HG02678 (cell line): ENCODE measurements at regions not wholly inside any gene's neighbourhood (a gene's known extent, or its start where the extent isn't known, plus 50 kb on each side); places are given as distances from the start of the nearest gene placed in this dataset.
"Not testable (repeated sequence)": the region's sequence is repeated elsewhere in the genome, so short reads cannot be mapped to it uniquely, and the experiment has no call there.

ENCODE experiments used
- ATAC-seq: cut with Tn5 transposase; IDR thresholded peaks from one replicate; pipeline ENCODE4 v1.9.1; 2021; ENCODE audit warnings: mild to moderate bottlenecking, moderate library complexity; ENCODE audit not compliant: unreplicated experiment

DNA sequence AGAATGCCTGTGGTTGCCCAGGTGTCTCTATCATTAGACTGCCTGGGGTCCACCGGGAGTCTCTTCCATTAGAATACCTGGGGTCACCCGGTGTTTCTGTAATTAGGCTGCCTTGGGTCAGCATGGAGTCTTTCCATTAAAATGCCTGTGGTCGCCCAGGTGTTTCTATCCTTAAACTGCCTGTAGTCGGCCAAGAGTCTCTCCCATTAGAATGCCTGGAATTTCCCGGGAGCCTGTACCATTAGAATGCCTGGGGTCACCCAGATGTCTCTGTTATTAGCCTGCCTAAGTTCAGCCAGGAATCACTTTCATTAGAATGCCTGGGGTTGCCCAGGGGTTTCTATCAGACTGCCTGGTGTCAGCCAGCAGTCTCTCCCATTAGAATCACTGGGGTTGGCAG is 1492.8 kb downstream of the UQCRFS1 start:
- no peak for ATAC-seq

DNA sequence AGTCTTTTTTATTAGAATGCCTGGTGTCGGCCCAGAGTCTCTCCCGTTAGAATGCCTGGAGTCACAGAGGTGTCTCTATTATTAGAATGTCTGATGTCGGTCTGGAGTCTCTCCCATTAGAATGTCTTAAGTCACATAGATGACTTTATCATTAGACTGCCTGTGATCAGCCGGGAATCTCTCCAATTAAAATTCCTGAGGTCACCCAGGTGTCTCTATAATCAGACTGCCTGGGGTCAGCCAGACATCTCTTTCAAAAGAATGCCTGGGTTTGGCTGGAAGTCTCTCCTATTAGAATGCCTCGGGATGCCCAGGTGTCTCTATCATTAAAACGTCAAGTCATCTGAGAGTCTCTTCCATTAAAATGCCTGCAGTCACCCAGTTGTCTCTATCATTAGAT is 1493.9 kb downstream of the UQCRFS1 start:
- no peak for ATAC-seq

DNA sequence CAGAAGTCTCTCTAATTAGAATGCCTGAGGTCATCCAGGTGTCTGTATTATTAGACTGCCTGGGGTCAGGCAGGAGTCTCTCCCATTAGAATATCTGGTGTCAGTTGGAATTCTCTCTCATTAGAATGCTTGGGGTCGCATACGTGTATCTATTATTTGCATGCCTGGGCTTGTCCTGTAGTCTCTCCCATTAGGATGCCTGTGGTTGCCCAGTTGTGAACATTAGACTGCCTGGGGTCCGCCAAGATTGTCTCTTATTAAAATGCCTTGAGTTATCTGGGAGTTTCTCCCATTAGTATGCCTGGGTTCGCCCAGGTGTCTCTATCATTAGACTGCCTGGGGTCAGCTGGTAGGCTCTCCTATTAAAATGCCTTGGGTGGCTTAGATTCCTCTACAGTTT is 1494.7 kb downstream of the UQCRFS1 start:
- ATAC-seq: no peak

DNA sequence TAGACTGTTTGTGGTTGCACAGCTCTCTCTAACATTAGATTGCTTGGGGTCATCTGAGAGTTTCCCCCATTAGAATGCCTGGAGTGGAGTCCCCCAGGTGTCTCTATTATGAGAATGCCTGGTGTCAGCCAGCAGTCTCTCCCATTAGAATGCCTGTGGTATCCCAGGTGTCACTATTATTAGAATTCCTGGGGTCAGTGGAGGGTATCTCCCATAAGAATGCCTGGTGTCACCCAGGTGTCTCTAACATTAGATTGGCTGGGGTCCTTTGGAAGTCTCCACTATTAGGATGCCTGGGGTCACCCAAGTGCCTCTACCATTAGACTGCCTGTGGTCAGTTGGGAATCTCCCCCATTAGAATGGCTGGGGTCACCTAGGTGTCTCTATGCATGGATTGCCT is 1495.1 kb downstream of the UQCRFS1 start:
- no peak for ATAC-seq

DNA sequence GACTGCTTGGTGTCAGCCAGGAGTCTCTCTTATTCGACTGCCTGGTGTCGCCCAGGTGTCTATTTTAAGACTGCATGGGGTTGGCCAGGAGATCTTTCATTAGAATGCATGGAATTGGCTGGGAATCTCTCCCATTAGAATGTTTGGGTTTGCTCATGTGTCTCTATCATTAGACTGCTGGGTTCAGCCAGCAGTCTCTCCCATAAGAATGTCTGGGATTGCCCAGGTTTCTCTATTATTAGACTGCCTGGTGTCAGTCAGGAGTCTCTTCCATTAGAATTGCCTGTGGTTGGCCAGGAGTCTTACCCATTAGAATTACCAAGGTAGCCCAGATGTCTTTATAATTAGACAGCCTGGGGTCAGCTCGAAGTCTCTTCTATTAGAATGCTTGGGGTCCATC is 1496.0 kb downstream of the UQCRFS1 start:
- ATAC-seq: no peak

DNA sequence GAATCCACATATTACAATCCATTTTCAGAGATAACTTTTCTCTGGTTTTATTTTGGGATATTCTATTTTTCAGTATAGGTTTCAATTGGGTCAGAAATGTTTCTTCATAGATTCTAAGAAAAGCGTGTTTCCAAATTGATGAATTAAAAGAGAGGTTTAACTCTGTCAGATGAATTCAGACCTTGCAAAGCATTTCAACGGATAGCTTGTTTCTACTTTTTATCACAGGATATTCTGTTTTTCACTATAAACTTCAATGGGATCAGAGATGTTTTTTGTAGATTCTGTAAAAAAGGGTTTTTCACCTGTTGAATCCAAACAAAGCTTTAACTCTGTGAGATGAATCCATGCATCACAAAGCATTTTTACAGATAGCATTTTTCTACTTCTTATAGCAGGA is 1498.1 kb downstream of the UQCRFS1 start:
- ATAC-seq: no peak

DNA sequence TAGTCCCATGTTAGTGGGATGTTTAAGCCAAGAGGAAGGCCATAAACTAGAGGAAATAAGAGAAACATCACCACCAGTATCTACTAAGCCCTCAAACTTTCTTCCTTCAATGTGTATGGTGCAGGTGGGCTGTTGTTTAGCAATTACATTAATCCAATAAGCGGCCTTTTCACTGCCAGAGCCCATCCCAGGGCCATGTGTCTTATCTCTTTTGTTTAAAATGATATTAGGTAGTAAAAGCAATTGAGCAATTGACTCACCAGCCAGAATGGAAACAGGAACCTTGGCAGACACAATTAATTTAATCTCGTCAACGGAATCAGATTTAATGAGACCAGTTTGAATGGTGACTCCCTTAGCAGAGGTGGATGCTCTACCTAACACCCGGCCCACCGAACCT is 1503.5 kb downstream of the UQCRFS1 start:
- no peak for ATAC-seq

DNA sequence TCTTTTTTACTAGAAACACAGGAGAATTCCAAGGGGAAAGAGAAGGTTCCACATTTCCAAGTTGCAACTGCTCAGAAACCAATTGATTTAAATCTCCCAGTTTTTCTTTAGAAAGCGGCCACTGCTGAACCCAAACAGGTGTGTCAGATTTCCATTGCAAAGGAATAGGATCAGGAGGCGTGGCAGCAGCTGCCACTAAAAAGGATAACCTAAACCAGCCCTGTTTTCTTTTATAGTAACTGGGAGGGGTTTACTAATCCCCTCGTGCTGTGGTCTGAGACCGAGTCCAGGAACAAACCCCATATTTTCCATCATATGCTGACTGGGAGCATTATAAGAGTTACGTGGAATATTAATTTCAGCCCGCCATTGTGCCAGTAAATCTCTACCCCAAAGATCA is 1504.0 kb downstream of the UQCRFS1 start:
- ATAC-seq: not testable (repeated sequence)

DNA sequence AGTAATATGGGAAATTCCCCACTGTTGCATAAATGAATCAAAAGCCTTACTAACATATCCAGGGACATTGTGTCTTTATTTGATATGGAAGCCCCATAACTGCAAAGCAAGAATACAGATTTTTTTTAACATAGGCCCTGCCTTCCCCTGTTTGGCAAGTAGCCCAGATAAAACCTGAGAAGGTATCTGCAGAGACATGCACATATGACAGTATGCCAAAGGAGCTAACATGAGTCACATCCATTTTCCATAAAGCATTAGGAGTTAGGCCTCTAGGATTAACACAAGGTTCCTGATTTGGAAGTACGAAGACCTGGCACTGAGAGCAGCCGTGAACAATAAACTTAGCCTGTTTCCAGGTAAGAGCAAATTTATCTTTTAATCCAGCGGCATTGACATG is 1505.9 kb downstream of the UQCRFS1 start:
- not testable (repeated sequence) for ATAC-seq

DNA sequence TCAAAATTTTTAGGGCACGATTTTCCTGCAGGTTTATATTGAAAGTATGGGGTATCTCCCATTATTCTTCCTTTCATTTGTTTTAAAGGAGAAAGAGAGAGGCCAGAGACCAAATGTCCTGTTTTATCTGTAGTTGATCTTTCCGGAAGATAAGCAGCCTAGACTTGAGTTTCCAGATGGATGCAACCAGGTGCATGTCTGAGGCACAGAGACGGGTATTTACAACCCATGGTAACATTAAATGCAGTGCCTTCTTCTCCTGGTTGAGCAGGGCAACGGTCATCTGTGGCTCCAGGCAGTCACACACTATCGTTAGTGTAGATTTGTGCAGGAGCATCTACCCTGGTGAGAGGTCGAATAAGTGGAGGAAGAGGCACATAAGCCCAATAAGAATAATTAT is 1507.1 kb downstream of the UQCRFS1 start:
- no peak for ATAC-seq

DNA sequence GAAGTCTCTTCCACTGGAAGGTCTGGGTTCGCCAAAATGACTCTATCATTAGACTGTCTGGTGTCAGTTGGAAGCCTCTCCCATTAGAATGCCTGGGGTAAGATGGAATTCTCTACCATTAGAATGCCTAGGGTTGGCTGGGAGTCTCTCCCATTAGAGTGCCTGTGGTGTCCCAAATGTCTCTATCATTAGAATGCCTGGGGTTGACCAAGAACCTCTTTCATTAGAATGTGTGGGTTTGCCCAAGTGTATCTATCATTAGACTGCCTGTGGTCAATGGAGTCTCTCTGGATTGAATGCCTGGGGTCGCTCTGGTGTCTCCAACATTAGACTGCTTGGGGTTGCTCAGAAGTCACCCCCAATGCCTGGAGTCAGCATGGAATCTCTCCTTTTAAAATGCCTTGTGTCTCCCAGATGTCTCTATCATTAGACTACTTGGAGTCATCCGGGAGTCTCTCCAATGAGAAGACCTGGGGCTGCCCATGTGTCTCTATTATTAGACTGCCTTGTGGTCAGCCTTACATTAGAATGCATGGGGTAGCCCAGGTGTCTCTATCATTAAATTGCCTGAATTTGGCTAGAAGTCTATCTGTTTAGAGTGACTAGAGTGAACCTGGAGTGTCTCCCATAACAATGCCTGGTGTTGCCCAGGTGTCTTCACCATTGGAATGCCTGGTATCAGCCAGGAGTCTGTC is 1518.4 kb downstream of the UQCRFS1 start:
- no peak for ATAC-seq

DNA sequence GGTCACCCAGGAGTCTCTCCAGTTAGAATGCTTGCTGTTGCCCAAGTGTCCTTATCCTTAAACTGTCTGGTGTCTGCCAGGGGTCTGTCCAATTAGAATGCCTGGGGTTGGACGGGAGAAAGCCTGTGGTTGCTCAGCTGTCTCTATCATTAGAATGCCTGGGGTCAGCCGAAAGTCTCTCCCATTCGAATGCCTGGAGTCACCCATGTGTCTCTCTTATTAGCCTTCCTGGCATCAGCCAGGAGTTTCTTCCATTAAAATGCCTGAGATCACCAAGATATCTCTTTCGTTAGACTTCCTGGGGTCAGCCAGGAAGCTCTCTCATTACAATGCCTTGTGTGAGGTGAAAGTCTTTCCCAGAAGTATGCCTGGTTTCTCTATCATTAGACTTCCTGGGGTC is 1521.0 kb downstream of the UQCRFS1 start:
- ATAC-seq: no peak

DNA sequence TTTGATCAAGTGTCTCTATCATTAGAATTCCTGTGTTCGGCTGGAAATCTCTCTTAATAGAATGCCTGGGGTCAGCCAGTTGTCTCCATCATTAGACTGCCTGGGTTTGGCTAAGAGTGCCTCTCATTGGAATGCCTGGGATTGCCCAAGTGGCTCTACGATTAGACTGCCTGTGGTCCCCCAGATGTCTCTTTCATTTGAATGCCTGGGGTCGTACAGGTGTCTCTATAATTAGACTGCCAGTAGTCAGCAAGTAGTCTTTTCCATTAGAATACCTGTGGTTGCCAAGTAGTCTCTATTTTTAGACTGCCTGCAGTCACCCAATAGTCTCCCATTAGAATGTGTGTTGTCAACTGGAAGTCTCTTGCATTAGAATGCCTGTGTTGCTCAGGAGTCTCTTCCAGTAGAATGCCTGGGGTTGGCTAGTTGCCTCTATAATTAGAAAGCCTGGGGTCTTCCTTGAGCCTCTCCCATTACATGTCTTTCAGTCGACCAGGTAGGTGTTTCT is 1523.2 kb downstream of the UQCRFS1 start:
- no peak for ATAC-seq

DNA sequence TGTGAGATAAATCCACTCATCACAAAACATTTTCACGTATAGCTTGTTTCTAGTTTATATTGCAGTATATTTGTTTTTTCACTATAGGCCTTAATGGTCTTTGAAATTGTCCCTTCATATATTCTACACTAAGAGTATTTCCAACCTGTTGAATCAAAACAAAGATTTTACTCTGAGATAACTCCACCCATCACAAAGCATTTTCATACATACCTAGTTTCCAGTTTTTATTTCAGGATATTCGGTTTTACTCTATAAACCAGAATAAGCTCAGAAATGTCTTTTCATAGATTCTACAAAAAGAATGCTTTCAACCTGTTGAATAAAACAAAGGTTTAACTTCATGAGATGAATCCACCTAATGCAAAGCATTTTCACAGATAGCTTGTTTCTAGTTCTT is 1528.7 kb downstream of the UQCRFS1 start:
- ATAC-seq: no peak

DNA sequence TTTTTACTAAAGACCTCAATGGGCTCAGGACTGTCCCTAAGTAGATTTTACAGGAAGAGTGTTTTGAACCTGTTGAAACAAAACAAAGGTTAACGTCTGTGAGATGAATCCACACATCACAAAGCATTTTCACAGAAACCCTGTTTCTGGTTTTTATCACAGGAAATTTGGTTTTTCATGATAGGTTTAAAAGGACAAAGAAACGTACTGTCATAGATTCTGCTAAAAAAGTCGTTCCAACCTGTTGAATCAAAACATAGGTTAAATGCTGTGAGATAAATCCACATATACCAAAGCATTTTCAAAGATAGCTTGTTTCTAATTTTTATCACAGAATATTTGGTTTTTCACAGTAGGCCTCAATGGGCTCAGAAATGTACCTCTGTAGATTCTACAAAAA is 1531.0 kb downstream of the UQCRFS1 start:
- ATAC-seq: no peak

DNA sequence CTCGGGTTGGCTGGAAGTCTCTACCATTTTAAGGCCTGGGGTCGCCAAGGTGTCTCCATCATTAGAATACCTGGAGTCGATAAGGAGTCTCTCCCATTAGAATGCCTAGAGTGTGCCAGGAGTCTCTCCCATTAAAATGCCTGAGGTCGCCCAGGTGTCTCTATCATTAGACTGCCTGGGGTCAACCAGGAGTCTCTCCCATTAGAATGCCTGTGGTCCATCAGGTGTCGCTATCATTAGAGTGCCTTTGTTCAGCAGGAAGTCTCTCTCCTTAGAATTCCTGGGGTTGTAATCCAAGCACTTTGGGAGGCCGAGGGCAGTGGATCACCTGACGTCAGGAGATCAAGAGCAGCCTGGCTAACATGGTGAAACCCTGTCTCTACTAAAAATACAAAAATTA is 1533.0 kb downstream of the UQCRFS1 start:
- ATAC-seq: no peak

DNA sequence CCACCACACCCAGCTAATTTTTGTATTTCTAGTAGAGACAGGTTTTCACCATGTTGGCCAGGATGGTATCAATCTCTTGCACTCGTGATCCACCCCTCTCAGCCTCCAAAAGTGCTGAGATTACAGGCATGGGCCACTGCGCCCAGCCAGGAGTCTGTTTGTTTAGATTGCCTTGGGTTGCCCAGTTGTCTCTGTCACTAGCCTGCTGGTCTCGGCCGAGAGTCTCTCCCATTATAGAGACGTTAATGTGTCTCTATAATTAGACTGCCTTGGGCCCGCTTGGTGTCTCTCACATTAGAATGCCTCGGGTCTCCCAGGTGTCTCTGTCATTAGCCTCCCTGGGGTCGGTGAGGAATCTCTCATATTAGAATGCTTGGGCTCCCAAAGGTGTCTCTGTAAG is 1533.6 kb downstream of the UQCRFS1 start:
- ATAC-seq: no peak

DNA sequence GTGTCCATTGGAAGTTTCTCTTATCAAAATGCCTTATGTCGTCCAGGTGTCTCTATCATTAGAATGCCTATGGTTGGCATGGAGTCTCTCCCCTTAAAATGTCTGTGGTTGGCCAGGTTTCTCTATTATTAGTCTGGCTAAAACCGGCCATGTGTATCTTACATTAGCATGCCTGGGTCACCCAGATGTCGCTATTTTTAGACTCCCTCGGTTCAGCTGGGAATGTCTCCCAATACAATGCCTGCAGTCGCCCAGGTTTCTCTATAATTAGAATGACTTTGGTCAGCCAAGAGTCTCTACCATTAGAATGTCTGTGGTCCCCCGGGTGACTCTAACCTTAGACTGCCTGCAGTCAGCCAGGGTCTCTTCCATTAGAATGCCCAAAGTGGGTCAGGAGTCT is 1536.1 kb downstream of the UQCRFS1 start:
- ATAC-seq: no peak

DNA sequence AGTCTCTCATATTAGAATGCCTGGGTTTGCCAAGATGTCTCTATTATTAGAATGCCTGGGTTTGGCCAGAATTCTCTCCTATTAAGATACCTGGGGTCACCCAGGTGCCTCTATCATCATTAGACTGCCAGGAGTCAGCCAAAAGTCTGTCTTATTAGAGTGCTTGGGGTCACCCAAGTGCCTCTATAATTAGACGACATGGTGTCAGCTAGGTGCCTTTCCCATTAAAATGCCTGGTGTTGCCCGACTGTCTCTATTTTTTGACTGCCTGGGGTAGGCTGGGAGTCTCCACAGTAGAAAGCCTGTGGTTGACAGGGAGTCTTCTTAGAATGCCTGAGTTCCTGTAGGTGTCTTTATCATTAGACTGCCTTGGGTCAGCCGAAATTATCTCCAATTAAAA is 1536.6 kb downstream of the UQCRFS1 start:
- ATAC-seq: no peak

DNA sequence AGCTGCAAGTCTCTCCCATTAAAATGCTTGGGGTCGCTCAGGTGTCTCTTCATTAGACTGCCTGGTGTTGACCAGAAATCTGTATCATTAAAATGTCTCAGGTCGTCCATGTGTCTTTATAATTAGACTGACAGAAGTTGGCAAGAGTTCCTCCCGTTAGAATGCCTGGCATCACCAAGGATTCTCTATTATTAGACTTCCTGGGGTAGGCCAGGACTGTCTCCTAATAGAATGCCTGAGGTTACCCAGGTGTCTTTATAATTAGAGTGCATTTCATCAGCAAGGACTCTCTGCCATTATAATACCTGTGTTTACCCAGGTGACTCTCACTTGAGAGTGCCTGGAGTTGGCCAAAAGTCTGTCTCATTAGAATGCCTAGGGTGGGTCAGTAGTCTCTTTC is 1537.2 kb downstream of the UQCRFS1 start:
- no peak for ATAC-seq

DNA sequence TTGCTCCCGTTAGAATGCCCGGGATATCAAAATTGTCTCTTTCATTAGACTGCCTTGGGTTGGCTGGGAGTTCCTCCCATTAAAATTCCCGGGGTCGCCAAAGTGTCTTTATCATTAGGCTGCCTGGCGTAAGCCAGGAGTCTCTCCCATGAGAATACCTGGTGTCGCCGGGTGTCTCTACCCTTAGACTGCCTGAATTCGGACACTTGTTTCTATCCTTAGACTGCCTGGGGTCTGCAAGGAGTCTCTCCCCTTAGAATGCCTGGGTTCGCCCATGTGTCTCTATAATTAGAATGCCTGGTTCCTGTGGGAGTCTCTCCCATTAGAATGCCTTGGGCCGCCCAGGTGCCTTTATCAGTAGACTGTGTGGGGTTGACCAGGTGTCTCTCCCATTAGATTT is 1538.2 kb downstream of the UQCRFS1 start:
- ATAC-seq: no peak

DNA sequence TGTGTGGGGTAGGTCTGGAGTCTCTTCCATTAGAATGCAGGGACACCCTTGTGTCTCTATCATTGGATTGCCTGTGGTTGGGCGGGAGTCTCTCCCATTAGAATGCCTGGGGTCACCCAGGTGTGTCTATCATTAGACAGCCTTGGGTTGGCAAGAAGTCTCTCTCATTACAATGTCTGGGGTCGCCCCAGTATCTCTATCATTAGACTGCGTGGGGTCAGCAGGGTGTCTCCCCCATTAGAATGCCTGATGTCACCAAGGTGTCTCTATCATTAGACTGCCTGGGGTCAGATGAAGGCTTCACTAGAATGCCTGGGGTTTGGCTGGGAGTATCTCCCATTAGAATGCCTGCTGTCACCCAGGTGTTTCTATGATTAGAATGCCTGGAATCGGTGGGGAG is 1539.0 kb downstream of the UQCRFS1 start:
- ATAC-seq: no peak
